ENCODE measurements at regions not wholly inside any gene's neighbourhood (a gene's known extent, or its start where the extent isn't known, plus 50 kb on each side); places are given as distances from the start of the nearest gene placed in this dataset.

GRCh38 chr7:3174515-3175284, 126.4 kb upstream of the SDK1 start:
- TF ChIP-seq CTCF (conservative IDR thresholded peaks at IDR 0.05) = no peak
- DNase-seq (ENCODE audit: extremely low spot score, unreplicated experiment) = no peak
- peaks cover 11% of the 10 kb centered on the region for H3K4me1 Mint-ChIP-seq (ENCODE audit: unreplicated experiment)
- no peak overlapping the region for H3K27ac Mint-ChIP-seq
- no peaks in the 10 kb centered on the region for H3K27me3 Mint-ChIP-seq
- H3K9me3 Mint-ChIP-seq = no peaks in the 10 kb centered on the region
- H3K36me3 Mint-ChIP-seq = no peaks in the 10 kb centered on the region
- no peak overlapping the region for H3K4me3 Mint-ChIP-seq

- Mint-ChIP-seq H3K9me3 (no peaks in the 10 kb centered on the region), H3K27ac (no peak overlapping the region), H3K27me3 (no peaks in the 10 kb centered on the region), H3K4me1 (ENCODE audit: unreplicated experiment) (peaks cover 12% of the 10 kb centered on the region), H3K36me3 (no peaks in the 10 kb centered on the region), H3K4me3 (no peak overlapping the region)
- no peak for DNase-seq (ENCODE audit: extremely low spot score, unreplicated experiment)
- TF ChIP-seq CTCF (conservative IDR thresholded peaks at IDR 0.05) = no peak
These were observed 125.7 kb upstream of the SDK1 start for GRCh38 chr7:3175285-3175902.

GRCh38 chr7:3176112-3177000, 124.7 kb upstream of the SDK1 start:
- peaks cover 12% of the 10 kb centered on the region for H3K4me1 Mint-ChIP-seq (ENCODE audit: unreplicated experiment)
- H3K27me3 Mint-ChIP-seq = no peaks in the 10 kb centered on the region
- DNase-seq (ENCODE audit: extremely low spot score, unreplicated experiment) = no peak
- no peaks in the 10 kb centered on the region for H3K36me3 Mint-ChIP-seq
- no peak for TF ChIP-seq CTCF (conservative IDR thresholded peaks at IDR 0.05)
- no peak overlapping the region for H3K27ac Mint-ChIP-seq
- no peaks in the 10 kb centered on the region for H3K9me3 Mint-ChIP-seq
- H3K4me3 Mint-ChIP-seq = no peak overlapping the region

- TF ChIP-seq CTCF (conservative IDR thresholded peaks at IDR 0.05) = no peak
- no peak for DNase-seq (ENCODE audit: extremely low spot score, unreplicated experiment)
- no peaks in the 10 kb centered on the region for H3K9me3 Mint-ChIP-seq
- no peak overlapping the region for H3K4me3 Mint-ChIP-seq
- no peaks in the 10 kb centered on the region for H3K27me3 Mint-ChIP-seq
- no peak overlapping the region for H3K27ac Mint-ChIP-seq
- H3K4me1 Mint-ChIP-seq (ENCODE audit: unreplicated experiment) = peaks cover 12% of the 10 kb centered on the region
- no peaks in the 10 kb centered on the region for H3K36me3 Mint-ChIP-seq
These were observed 123.8 kb upstream of the SDK1 start for GRCh38 chr7:3177271-3177670.

- H3K9me3 Mint-ChIP-seq = no peaks in the 10 kb centered on the region
- no peak overlapping the region for H3K4me3 Mint-ChIP-seq
- H3K27me3 Mint-ChIP-seq = no peaks in the 10 kb centered on the region
- DNase-seq (ENCODE audit: extremely low spot score, unreplicated experiment) = no peak
- peaks cover 12% of the 10 kb centered on the region for H3K4me1 Mint-ChIP-seq (ENCODE audit: unreplicated experiment)
- no peak for TF ChIP-seq CTCF (conservative IDR thresholded peaks at IDR 0.05)
- no peak overlapping the region for H3K27ac Mint-ChIP-seq
- no peaks in the 10 kb centered on the region for H3K36me3 Mint-ChIP-seq
These were observed 121.6 kb upstream of the SDK1 start for GRCh38 chr7:3179456-3179855.
